SU-DHL-6 (cell line): ENCODE measurements at regions not wholly inside any gene's neighbourhood (a gene's known extent, or its start where the extent isn't known, plus 50 kb on each side); places are given as distances from the start of the nearest gene placed in this dataset.

Experiments used
- CTCF ChIP-seq: fragments of 200-600 bp; sonication (generic); IDR thresholded peaks from one replicate; pipeline ENCODE4 v1.5.1; 2017; ENCODE audit warnings: antibody characterized with exemption, mild to moderate bottlenecking, low read length, moderate library complexity; ENCODE audit not compliant: insufficient read depth, poor library complexity, severe bottlenecking
- EZH2phosphoT487 ChIP-seq: fragments of 200-600 bp; sonication (generic), shearing (Covaris generic); conservative IDR thresholded peaks from 2 replicates; pipeline ENCODE4 v1.6.1; 2018; ENCODE audit warnings: mild to moderate bottlenecking, antibody characterized with exemption, low read length, moderate library complexity, mixed read lengths

- TF ChIP-seq CTCF = no peak
- no peak for TF ChIP-seq EZH2phosphoT487
Observed at GRCh38 chr21:37994211-37994610, 78.0 kb upstream of the KCNJ6 start.
